ENCODE measurements at regions not wholly inside any gene's neighbourhood (a gene's known extent, or its start where the extent isn't known, plus 50 kb on each side); places are given as distances from the start of the nearest gene placed in this dataset.

DNA sequence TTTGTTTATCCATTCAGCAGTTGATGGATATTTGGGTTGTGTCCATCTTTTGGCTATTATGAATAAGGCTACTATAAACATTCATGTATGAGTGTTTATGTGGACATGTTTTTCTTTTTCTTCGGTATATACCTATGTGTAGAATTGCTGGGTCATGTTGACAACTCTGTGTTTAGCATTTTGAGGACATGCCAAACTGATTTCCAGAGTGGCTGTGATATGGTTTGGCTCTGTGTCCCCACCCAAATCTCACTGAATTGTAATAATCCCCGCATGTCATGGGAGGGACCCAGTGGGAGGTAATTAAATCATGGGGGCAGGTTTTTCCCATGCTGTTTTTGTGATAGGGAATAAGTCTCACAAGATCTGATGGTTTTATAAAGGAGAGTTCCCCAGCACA, 439.7 kb downstream of the UTRN start:
- H3K4me1 ChIP-seq (ENCODE audit: control insufficient read depth in 4 of 4, insufficient read depth in 4 of 4, low read length in 3 of 4) = no peaks in the 10 kb centered on the region
- H3K27me3 ChIP-seq (ENCODE audit: control insufficient read depth in 4 of 4, insufficient read depth in 4 of 4, low read length in 3 of 4) = no peaks in the 10 kb centered on the region
- no peak overlapping the region for H3K9ac ChIP-seq (ENCODE audit: low read depth in 1 of 2, low read length in 2 of 2)
- 97% methylated on average over 2 of the region's 2 CpGs for WGBS
- DNase-seq (ENCODE audit: low spot score) = no peak
- H3K4me3 ChIP-seq (ENCODE audit: low read depth in 1 of 3, low read length in 3 of 3) = no peak overlapping the region
- peaks cover 0 to 6% (median 0%) of the 10 kb centered on the region in 4 donors for H3K36me3 ChIP-seq (ENCODE audit: control insufficient read depth in 4 of 4, insufficient read depth in 3 of 4, low read depth in 1 of 4, low read length in 3 of 4)
- no peaks in the 10 kb centered on the region for H3K9me3 ChIP-seq (ENCODE audit: control insufficient read depth in 4 of 4, low read length in 3 of 4)
- no peak overlapping the region for H3K27ac ChIP-seq (ENCODE audit: low read depth in 1 of 2, low read length in 2 of 2)
- TF ChIP-seq EGR1 (IDR thresholded peaks at IDR 0.05; ENCODE audit: low read depth in 2 of 2) (no peak), NR2F2 (IDR thresholded peaks at IDR 0.05) (no peak), HNF4A (conservative IDR thresholded peaks at IDR 0.05) (no peak), RAD21 (IDR thresholded peaks at IDR 0.05) (no peak), ATF3 (IDR thresholded peaks at IDR 0.05) (no peak), ZBTB33 (IDR thresholded peaks at IDR 0.05) (no peak), FOXA2 (IDR thresholded peaks at IDR 0.05) (no peak)
- TF ChIP-seq, protein P1, sequence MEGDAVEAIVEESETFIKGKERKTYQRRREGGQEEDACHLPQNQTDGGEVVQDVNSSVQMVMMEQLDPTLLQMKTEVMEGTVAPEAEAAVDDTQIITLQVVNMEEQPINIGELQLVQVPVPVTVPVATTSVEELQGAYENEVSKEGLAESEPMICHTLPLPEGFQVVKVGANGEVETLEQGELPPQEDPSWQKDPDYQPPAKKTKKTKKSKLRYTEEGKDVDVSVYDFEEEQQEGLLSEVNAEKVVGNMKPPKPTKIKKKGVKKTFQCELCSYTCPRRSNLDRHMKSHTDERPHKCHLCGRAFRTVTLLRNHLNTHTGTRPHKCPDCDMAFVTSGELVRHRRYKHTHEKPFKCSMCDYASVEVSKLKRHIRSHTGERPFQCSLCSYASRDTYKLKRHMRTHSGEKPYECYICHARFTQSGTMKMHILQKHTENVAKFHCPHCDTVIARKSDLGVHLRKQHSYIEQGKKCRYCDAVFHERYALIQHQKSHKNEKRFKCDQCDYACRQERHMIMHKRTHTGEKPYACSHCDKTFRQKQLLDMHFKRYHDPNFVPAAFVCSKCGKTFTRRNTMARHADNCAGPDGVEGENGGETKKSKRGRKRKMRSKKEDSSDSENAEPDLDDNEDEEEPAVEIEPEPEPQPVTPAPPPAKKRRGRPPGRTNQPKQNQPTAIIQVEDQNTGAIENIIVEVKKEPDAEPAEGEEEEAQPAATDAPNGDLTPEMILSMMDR (IDR thresholded peaks at IDR 0.05; ENCODE audit: low read depth, low read length, missing input control) = no peak

DNA sequence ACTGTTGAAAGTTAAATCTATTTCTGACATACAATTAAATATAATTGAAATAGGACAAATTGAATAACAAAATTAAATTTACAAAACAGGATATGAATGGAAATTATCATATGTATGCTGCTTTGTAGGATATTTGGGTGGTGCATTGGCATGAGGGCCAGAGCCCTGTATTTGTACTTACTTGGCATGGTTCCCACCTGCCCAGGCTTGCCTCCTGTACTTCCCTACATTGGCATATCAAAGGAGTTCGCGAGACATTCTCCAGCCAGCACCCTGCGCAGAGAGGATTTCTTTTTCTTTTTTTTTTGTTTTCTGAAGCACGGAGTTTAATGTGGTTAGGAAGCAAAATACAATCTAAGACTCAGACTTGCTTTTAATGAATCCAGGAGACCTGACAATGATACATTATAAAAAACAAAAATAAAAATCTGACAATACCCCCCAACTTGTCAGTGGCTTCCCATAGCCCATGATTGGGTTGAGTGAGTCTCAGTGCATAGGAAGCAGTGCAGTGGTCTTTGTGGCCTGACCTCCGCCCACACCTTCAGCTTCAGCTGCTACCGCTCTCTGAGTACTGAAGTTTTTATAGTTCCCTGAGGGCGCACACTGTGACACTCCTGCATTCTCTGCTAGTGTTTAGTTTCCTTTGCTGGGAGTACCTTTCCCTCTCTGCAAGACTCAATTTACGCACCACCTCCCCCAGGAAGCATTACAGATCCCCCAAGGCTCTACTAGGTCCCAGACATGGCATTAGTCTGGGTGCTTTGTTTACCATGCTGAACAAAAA, 440.8 kb downstream of the UTRN start:
- DNase-seq (ENCODE audit: low spot score) = no peak
- TF ChIP-seq TAF1 (conservative IDR thresholded peaks at IDR 0.05) (no peak), HNF4G (IDR thresholded peaks at IDR 0.05) (no peak), EGR1 (IDR thresholded peaks at IDR 0.05; ENCODE audit: low read depth in 2 of 2) (no peak), JUND (IDR thresholded peaks at IDR 0.05) (no peak), ATF3 (IDR thresholded peaks at IDR 0.05) (no peak), HNF4A (conservative IDR thresholded peaks at IDR 0.05) (no peak)
- TF ChIP-seq, protein P1 (IDR thresholded peaks at IDR 0.05; ENCODE audit: low read depth, low read length, missing input control) = no peak
- Histone ChIP-seq H3K27ac (ENCODE audit: low read depth in 1 of 2, low read length in 2 of 2) (no peak overlapping the region), H3K9me3 (ENCODE audit: control insufficient read depth in 4 of 4, low read length in 3 of 4) (no peaks in the 10 kb centered on the region), H3K9ac (ENCODE audit: low read depth in 1 of 2, low read length in 2 of 2) (no peak overlapping the region), H3K27me3 (ENCODE audit: control insufficient read depth in 4 of 4, insufficient read depth in 4 of 4, low read length in 3 of 4) (no peaks in the 10 kb centered on the region), H3K36me3 (ENCODE audit: control insufficient read depth in 4 of 4, insufficient read depth in 3 of 4, low read depth in 1 of 4, low read length in 3 of 4) (peaks cover 0 to 3% (median 0%) of the 10 kb centered on the region in 4 donors), H3K4me1 (ENCODE audit: control insufficient read depth in 4 of 4, insufficient read depth in 4 of 4, low read length in 3 of 4) (no peaks in the 10 kb centered on the region), H3K4me3 (ENCODE audit: low read depth in 1 of 3, low read length in 3 of 3) (no peak overlapping the region)
- WGBS = 91% methylated on average over 8 of the region's 8 CpGs

Measured in liver (tissue), 8 donors.